MCF 10A (cell line): ENCODE measurements at regions not wholly inside any gene's neighbourhood (a gene's known extent, or its start where the extent isn't known, plus 50 kb on each side); places are given as distances from the start of the nearest gene placed in this dataset.

Experiments
- BruUV-seq: library from RNA; stranded (reverse); fragments of 400-500 nt; replicated peaks from 2 replicates; lab custom pipeline; 2021; lab: Mats Ljungman, UMichigan
- CTCF ChIA-PET: fragments of 300-600 bp; sonication (Branson Sonifier 250); formaldehyde crosslinking; extraction: SDS; loops from one replicate; lab custom pipeline; 2021; ENCODE audit warnings: antibody characterized with exemption, inconsistent platforms; lab: Yijun Ruan, JAX
- POLR2A ChIA-PET: fragments of 300-600, 350-650 bp; sonication (Branson Sonifier 250); formaldehyde crosslinking; extraction: SDS; loops from one replicate; lab custom pipeline; 2020; ENCODE audit warnings: antibody characterized with exemption, inconsistent platforms; lab: Yijun Ruan, JAX
- DNase-seq: peaks from one replicate; pipeline ENCODE4 v3.0.0-alpha.2; 2018; ENCODE audit not compliant: unreplicated experiment
- H3K27ac Mint-ChIP-seq: one replicate; pipeline ENCODE4 v1.8.0; 2022; ENCODE audit warnings: mild to moderate bottlenecking, low read depth, mixed read lengths; ENCODE audit not compliant: unreplicated experiment
- H3K27me3 Mint-ChIP-seq: one replicate; pipeline ENCODE4 v1.8.0; 2022; ENCODE audit warnings: mixed read lengths; ENCODE audit not compliant: insufficient read depth, unreplicated experiment
- H3K36me3 Mint-ChIP-seq: one replicate; pipeline ENCODE4 v1.8.0; 2022; ENCODE audit warnings: mild to moderate bottlenecking, moderate library complexity, mixed read lengths; ENCODE audit not compliant: insufficient read depth, unreplicated experiment
- H3K4me1 Mint-ChIP-seq: one replicate; pipeline ENCODE4 v1.8.0; 2022; ENCODE audit warnings: mixed read lengths; ENCODE audit not compliant: insufficient read depth, unreplicated experiment
- H3K4me3 Mint-ChIP-seq: one replicate; pipeline ENCODE4 v1.8.0; 2022; ENCODE audit warnings: mild to moderate bottlenecking, moderate library complexity, mixed read lengths; ENCODE audit not compliant: unreplicated experiment
- H3K9me3 Mint-ChIP-seq: one replicate; pipeline ENCODE4 v1.8.0; 2022; ENCODE audit warnings: mixed read lengths; ENCODE audit not compliant: unreplicated experiment
- intact Hi-C: fragments of 100-400 bp; cut with micrococcal nuclease; formaldehyde crosslinking; loops from 2 replicates; pipeline ENCODE4 v1.14.1; 2022
- TF ChIP-seq, protein P1 (sequence below): fragments of 200-600 bp; IDR thresholded peaks from one replicate; pipeline ENCODE4 v1.8.0; 2022; ENCODE audit warnings: antibody characterized with exemption, mild to moderate bottlenecking; ENCODE audit not compliant: unreplicated experiment

DNA sequence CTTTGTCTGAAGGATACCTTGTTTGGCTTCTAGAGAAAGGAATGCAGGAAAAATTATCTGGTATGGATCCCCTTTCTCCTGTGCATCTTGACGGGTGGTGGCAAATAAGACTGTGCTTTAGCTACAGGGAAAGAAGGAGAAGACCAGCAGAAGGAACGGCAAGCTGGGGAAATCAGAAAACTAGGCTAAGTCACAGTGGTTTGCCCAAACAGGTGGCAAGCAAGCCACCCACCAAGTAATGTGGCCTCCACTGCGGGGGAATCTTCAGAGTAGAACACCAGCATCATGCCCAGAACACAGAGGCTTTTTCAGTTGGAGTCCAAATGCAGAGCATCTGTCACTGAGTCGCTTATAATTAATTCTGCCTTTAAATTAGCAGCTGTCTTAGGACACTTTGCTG is 282.8 kb downstream of the PHF14 start:
- Mint-ChIP-seq H3K4me1 (peaks cover 8% of the 10 kb centered on the region), H3K4me3 (no peak overlapping the region), H3K27ac (no peak overlapping the region), H3K9me3 (no peaks in the 10 kb centered on the region), H3K36me3 (peaks cover 4% of the 10 kb centered on the region), H3K27me3 (peaks cover 25% of the 10 kb centered on the region)
- DNase-seq: no peak
- TF ChIP-seq, protein P1, sequence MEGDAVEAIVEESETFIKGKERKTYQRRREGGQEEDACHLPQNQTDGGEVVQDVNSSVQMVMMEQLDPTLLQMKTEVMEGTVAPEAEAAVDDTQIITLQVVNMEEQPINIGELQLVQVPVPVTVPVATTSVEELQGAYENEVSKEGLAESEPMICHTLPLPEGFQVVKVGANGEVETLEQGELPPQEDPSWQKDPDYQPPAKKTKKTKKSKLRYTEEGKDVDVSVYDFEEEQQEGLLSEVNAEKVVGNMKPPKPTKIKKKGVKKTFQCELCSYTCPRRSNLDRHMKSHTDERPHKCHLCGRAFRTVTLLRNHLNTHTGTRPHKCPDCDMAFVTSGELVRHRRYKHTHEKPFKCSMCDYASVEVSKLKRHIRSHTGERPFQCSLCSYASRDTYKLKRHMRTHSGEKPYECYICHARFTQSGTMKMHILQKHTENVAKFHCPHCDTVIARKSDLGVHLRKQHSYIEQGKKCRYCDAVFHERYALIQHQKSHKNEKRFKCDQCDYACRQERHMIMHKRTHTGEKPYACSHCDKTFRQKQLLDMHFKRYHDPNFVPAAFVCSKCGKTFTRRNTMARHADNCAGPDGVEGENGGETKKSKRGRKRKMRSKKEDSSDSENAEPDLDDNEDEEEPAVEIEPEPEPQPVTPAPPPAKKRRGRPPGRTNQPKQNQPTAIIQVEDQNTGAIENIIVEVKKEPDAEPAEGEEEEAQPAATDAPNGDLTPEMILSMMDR: no peak
- ChIA-PET CTCF (interaction anchor here (0.8 kb wide), 1 partner anchor 57 kb away, joined by 4 read pairs; no protein-coding TSS in a partner anchor), POLR2A (no interaction called here)
- intact Hi-C loops: no loop called here
- BruUV-seq: no TSS peak

DNA sequence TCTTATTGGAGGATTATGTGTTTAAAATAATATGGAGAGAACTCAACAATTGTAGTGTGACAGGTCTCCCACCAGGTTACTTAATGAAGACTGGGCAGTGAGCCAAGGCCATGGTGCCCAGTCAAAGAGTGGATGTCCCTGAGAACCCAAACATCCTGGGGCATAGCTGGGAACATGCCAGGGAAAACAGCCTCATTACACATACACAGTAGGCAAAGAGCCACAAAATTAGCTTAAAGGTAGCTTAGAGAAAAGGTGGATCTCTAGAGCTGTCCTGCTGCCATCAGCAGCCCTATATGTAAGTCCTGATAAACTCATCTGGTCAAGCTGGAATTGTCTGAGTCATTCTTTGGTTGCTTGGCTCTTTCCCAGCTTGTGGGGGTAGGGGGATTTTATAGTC is 287.8 kb downstream of the PHF14 start:
- Mint-ChIP-seq H3K4me3 (no peak overlapping the region), H3K4me1 (peaks cover 4% of the 10 kb centered on the region), H3K27ac (no peak overlapping the region), H3K36me3 (no peaks in the 10 kb centered on the region), H3K9me3 (no peaks in the 10 kb centered on the region), H3K27me3 (peaks cover 25% of the 10 kb centered on the region)
- POLR2A ChIA-PET: no interaction called here
- CTCF ChIA-PET: no interaction called here
- DNase-seq: peak; percentile 89
- TF ChIP-seq, protein P1: no peak
- BruUV-seq: no TSS peak
- intact Hi-C loops: no loop called here

- no peaks in the 10 kb centered on the region for H3K9me3 Mint-ChIP-seq
- ChIA-PET POLR2A (no interaction called here), CTCF (no interaction called here)
- peaks cover 4% of the 10 kb centered on the region for H3K4me1 Mint-ChIP-seq
- TF ChIP-seq, protein P1: no peak
- no peaks in the 10 kb centered on the region for H3K36me3 Mint-ChIP-seq
- intact Hi-C loops: no loop called here
- no peak overlapping the region for H3K4me3 Mint-ChIP-seq
- BruUV-seq: no TSS peak
- H3K27me3 Mint-ChIP-seq: no peaks in the 10 kb centered on the region
- no peak for DNase-seq
- no peak overlapping the region for H3K27ac Mint-ChIP-seq
Observed at GRCh38 chr7:11266101-11266500, 292.4 kb downstream of the PHF14 start.

- no peaks in the 10 kb centered on the region for H3K36me3 Mint-ChIP-seq
- H3K4me3 Mint-ChIP-seq: no peak overlapping the region
- peaks cover 8% of the 10 kb centered on the region for H3K27me3 Mint-ChIP-seq
- no peaks in the 10 kb centered on the region for H3K9me3 Mint-ChIP-seq
- H3K27ac Mint-ChIP-seq: no peak overlapping the region
- intact Hi-C loops: no loop called here
- DNase-seq: no peak
- ChIA-PET CTCF (no interaction called here), POLR2A (no interaction called here)
- TF ChIP-seq, protein P1: no peak
- BruUV-seq: no TSS peak
- no peaks in the 10 kb centered on the region for H3K4me1 Mint-ChIP-seq
Observed at GRCh38 chr7:11272352-11272751, 298.7 kb downstream of the PHF14 start.
